ENCODE measurements at regions not wholly inside any gene's neighbourhood (a gene's known extent, or its start where the extent isn't known, plus 50 kb on each side); places are given as distances from the start of the nearest gene placed in this dataset.

DNA sequence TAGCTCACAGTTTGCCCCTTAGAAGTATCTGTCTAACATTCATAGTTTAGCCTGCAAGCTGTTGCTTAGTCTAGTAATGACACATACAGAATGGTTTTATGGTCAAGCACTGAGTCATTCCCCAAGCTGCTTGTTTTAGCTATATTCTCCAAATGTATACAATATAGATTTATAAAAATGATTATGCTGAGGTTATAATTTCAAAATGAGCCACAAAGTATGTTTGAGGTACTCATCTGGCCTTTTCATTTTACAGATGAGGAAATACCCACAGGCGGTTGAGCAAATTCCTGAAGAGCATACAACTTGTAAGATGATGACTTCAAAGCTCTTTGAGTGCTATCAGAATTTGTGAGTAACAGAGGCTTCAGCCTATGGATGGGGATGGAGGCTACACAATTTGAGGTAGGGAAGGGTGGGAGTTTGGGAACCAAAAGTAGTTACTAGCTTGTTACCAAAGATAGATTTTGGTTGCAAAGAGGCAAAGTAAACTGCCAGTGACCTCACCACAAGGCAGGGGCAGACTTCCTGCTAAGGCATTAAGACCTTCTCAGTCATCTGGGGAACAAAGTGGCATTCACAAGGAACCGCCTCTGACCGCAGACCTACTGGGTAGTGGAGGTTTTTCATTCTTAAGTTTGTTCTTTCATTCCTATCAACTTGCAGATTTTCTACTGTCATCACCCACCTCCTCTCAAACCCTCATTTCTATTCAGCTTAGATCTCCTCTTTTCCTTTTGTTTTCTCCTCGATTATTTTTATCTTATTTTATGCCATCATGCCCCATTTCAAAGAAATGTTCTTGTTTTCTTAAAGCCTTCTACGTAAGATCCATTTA is 257.2 kb upstream of the NECTIN3 start (continued):
- no peak for TF ChIP-seq LARP7 (IDR thresholded peaks at IDR 0.05)
- no peak for TF ChIP-seq NFYB (IDR thresholded peaks at IDR 0.05; ENCODE audit: insufficient read depth, low read depth, low read length)
- TF ChIP-seq RB1 (IDR thresholded peaks at IDR 0.05; ENCODE audit: borderline replicate concordance) = no peak
- TF ChIP-seq ATF7 (IDR thresholded peaks at IDR 0.05; ENCODE audit: low read depth) = no peak
- TF ChIP-seq ZBED1 (IDR thresholded peaks at IDR 0.05; ENCODE audit: borderline replicate concordance) = no peak
- no peak for TF ChIP-seq POLR2AphosphoS2 (IDR thresholded peaks at IDR 0.05; ENCODE audit: low read depth, low read length)
- no peak for TF ChIP-seq TCF7 (IDR thresholded peaks at IDR 0.05; ENCODE audit: borderline replicate concordance)
- TF ChIP-seq HDGF (IDR thresholded peaks at IDR 0.05) = no peak
- no peak for TF ChIP-seq CHD4 (IDR thresholded peaks at IDR 0.05)
- TF ChIP-seq, protein P1, sequence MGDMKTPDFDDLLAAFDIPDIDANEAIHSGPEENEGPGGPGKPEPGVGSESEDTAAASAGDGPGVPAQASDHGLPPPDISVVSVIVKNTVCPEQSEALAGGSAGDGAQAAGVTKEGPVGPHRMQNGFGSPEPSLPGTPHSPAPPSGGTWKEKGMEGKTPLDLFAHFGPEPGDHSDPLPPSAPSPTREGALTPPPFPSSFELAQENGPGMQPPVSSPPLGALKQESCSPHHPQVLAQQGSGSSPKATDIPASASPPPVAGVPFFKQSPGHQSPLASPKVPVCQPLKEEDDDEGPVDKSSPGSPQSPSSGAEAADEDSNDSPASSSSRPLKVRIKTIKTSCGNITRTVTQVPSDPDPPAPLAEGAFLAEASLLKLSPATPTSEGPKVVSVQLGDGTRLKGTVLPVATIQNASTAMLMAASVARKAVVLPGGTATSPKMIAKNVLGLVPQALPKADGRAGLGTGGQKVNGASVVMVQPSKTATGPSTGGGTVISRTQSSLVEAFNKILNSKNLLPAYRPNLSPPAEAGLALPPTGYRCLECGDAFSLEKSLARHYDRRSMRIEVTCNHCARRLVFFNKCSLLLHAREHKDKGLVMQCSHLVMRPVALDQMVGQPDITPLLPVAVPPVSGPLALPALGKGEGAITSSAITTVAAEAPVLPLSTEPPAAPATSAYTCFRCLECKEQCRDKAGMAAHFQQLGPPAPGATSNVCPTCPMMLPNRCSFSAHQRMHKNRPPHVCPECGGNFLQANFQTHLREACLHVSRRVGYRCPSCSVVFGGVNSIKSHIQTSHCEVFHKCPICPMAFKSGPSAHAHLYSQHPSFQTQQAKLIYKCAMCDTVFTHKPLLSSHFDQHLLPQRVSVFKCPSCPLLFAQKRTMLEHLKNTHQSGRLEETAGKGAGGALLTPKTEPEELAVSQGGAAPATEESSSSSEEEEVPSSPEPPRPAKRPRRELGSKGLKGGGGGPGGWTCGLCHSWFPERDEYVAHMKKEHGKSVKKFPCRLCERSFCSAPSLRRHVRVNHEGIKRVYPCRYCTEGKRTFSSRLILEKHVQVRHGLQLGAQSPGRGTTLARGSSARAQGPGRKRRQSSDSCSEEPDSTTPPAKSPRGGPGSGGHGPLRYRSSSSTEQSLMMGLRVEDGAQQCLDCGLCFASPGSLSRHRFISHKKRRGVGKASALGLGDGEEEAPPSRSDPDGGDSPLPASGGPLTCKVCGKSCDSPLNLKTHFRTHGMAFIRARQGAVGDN (IDR thresholded peaks at IDR 0.05) = no peak
- TF ChIP-seq NFYA (IDR thresholded peaks at IDR 0.05; ENCODE audit: borderline replicate concordance, low read depth, low read length) = no peak
- no peak for TF ChIP-seq SRF (IDR thresholded peaks at IDR 0.05; ENCODE audit: low read depth in 2 of 2, low read length in 2 of 2)
- no peak for TF ChIP-seq SMAD1 (IDR thresholded peaks at IDR 0.05; ENCODE audit: low read depth, partially characterized antibody)
- TF ChIP-seq BACH1 (IDR thresholded peaks at IDR 0.05; ENCODE audit: borderline replicate concordance) = no peak
- TF ChIP-seq EP300 (IDR thresholded peaks at IDR 0.05; ENCODE audit: borderline replicate concordance in 1 of 2, control insufficient read depth in 1 of 2, low read depth in 2 of 2, low read length in 2 of 2) = no peak
- no peak for TF ChIP-seq SUZ12 (IDR thresholded peaks at IDR 0.05; ENCODE audit: unreplicated experiment)
- TF ChIP-seq ETV6 (conservative IDR thresholded peaks at IDR 0.05 in 1 of 2, IDR thresholded peaks at IDR 0.05 in 1 of 2; ENCODE audit: borderline replicate concordance in 1 of 2, low read depth in 1 of 2) = 0 out of 4 replicates have a peak, but pooled peaks of 1 of the 2 experiments have one; percentile 17
- TF ChIP-seq NFIC (IDR thresholded peaks at IDR 0.05; ENCODE audit: low read depth, low read length) = peak; percentile 79
- peak; percentile 40; the same call in 1 of the 2 replicates for TF ChIP-seq IRF4 (IDR thresholded peaks at IDR 0.05; ENCODE audit: low read depth, low read length)
- TF ChIP-seq, protein P2, sequence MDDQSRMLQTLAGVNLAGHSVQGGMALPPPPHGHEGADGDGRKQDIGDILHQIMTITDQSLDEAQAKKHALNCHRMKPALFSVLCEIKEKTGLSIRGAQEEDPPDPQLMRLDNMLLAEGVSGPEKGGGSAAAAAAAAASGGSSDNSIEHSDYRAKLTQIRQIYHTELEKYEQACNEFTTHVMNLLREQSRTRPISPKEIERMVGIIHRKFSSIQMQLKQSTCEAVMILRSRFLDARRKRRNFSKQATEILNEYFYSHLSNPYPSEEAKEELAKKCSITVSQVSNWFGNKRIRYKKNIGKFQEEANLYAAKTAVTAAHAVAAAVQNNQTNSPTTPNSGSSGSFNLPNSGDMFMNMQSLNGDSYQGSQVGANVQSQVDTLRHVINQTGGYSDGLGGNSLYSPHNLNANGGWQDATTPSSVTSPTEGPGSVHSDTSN (IDR thresholded peaks at IDR 0.05; ENCODE audit: insufficient replicate concordance, low read depth, low read length) = no peak
- TF ChIP-seq, protein P3, sequence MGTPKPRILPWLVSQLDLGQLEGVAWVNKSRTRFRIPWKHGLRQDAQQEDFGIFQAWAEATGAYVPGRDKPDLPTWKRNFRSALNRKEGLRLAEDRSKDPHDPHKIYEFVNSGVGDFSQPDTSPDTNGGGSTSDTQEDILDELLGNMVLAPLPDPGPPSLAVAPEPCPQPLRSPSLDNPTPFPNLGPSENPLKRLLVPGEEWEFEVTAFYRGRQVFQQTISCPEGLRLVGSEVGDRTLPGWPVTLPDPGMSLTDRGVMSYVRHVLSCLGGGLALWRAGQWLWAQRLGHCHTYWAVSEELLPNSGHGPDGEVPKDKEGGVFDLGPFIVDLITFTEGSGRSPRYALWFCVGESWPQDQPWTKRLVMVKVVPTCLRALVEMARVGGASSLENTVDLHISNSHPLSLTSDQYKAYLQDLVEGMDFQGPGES (IDR thresholded peaks at IDR 0.05) = no peak
- TF ChIP-seq SMARCA5 (IDR thresholded peaks at IDR 0.05) = no peak

All from GM12878 (cell line).